ENCODE measurements at regions not wholly inside any gene's neighbourhood (a gene's known extent, or its start where the extent isn't known, plus 50 kb on each side); places are given as distances from the start of the nearest gene placed in this dataset.
"Not testable (repeated sequence)": the region's sequence is repeated elsewhere in the genome, so short reads cannot be mapped to it uniquely, and the experiment has no call there.

GRCh38 chr17:69679829-69680228, 265.3 kb downstream of the MAP2K6 start:
- ChIA-PET POLR2A (ENCODE audit: low non-redundant PET) (interaction anchor here (0.7 kb wide), 1 partner anchor 764 kb away, joined by 3 read pairs; no protein-coding TSS in a partner anchor), CTCF (interaction anchor here (0.6 kb wide), 1 partner anchor 571 kb away, joined by 4 read pairs; no protein-coding TSS in a partner anchor)
- no peak overlapping the region for H3K27ac ChIP-seq
- DNase-seq (ENCODE audit: low spot score), result no peak
- no peak for TF ChIP-seq CTCF (conservative IDR thresholded peaks at IDR 0.05; ENCODE audit: low read depth)

DNA sequence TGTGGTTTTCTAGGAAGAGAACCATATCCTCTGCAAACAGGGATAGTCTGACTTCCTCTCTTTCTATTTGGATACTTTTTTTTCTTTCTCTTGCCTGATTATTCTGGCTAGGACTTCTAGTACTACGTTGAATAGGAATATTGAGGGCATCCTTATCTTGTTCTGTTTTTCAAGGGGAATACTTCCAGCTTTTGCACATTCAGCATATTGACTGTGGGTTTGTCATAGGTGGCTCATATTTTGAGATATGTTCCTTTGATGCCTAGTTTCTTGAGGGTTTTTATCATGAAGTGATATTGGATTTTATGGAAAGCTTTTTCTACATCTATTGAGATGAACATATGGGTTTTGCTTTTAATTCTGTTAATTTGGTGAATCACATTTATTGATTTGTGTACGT, 269.8 kb downstream of the MAP2K6 start:
- no peak for DNase-seq (ENCODE audit: low spot score)
- no peak for TF ChIP-seq CTCF (conservative IDR thresholded peaks at IDR 0.05; ENCODE audit: low read depth)
- CTCF ChIA-PET, result no interaction called here
- H3K27ac ChIP-seq, result no peak overlapping the region
- POLR2A ChIA-PET (ENCODE audit: low non-redundant PET), result no interaction called here

DNA sequence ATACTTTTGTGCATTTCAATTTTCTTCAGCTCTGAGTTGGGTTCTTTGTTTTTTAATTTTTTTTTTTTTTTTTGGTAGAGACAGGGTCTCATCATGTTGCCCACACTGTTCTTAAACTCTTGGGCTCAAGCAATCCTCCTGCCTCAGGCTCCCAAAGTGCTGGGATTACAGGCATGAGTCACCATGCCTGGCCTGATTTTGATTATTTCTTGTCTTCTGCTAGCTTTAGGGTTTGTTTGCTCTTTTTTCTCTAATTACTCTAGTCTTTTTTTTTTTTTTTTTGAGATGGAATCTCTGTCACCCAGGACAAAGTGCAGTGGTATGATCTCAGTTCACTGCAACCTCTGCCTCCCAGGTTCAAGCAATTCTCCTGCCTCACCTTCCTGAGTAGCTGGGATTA, 270.7 kb downstream of the MAP2K6 start:
- CTCF ChIA-PET; POLR2A ChIA-PET (ENCODE audit: low non-redundant PET); DNase-seq (ENCODE audit: low spot score); H3K27ac ChIP-seq: not testable (repeated sequence)

GRCh38 chr17:69690531-69690930, 276.0 kb downstream of the MAP2K6 start:
- DNase-seq (ENCODE audit: low spot score), result no peak
- no peak overlapping the region for H3K27ac ChIP-seq
- TF ChIP-seq CTCF (conservative IDR thresholded peaks at IDR 0.05; ENCODE audit: low read depth), result no peak
- POLR2A ChIA-PET (ENCODE audit: low non-redundant PET), result no interaction called here
- CTCF ChIA-PET, result interaction anchor here (1.2 kb wide), 1 partner anchor 84 kb away, joined by 3 read pairs; no protein-coding TSS in a partner anchor

- POLR2A ChIA-PET (ENCODE audit: low non-redundant PET), result no interaction called here
- CTCF ChIA-PET, result no interaction called here
- no peak for DNase-seq (ENCODE audit: low spot score)
- no peak overlapping the region for H3K27ac ChIP-seq
- TF ChIP-seq CTCF (conservative IDR thresholded peaks at IDR 0.05; ENCODE audit: low read depth), result no peak
These were observed 277.7 kb downstream of the MAP2K6 start for GRCh38 chr17:69692171-69692570.

DNA sequence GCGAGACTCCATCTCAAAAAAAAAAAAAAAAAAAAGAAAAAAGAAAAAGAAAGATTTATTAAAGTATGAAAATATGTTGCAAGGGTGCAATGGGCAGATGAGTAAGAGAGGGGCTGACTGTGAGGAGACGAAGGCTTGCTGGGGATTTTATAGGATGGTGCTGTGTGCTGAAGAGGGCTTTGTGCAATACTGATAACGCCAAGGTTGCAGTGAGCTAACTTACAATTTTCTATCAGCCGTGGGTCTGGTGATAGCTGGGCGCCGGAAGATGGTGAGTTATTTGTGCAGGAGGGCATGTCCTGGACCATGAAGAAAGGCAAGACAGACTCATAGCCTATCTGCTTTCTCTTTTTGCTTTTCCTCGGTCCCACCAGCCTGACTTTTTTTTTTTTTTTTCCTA, 281.1 kb downstream of the MAP2K6 start:
- ChIA-PET CTCF (interaction anchor here (0.8 kb wide), 1 partner anchor 144 kb away, joined by 4 read pairs; no protein-coding TSS in a partner anchor), POLR2A (ENCODE audit: low non-redundant PET) (no interaction called here)
- no peak for DNase-seq (ENCODE audit: low spot score)
- H3K27ac ChIP-seq, result no peak overlapping the region
- TF ChIP-seq CTCF (conservative IDR thresholded peaks at IDR 0.05; ENCODE audit: low read depth), result no peak

GRCh38 chr17:69696650-69697049, 282.2 kb downstream of the MAP2K6 start:
- TF ChIP-seq CTCF (conservative IDR thresholded peaks at IDR 0.05; ENCODE audit: low read depth), result no peak
- ChIA-PET CTCF (no interaction called here), POLR2A (ENCODE audit: low non-redundant PET) (no interaction called here)

GRCh38 chr17:69698352-69698751, 283.9 kb downstream of the MAP2K6 start:
- H3K27ac ChIP-seq; DNase-seq (ENCODE audit: low spot score); POLR2A ChIA-PET (ENCODE audit: low non-redundant PET): not testable (repeated sequence)
- CTCF ChIA-PET, result interaction anchor here (0.6 kb wide), 1 partner anchor 61 kb away, joined by 6 read pairs; no protein-coding TSS in a partner anchor

More at GRCh38 chr17:69696650-69697049, 282.2 kb downstream of the MAP2K6 start:
- no peak for DNase-seq (ENCODE audit: low spot score)
- H3K27ac ChIP-seq, result no peak overlapping the region

Data from RWPE1 (cell line).